Stimulated activated CD4-positive, alpha-beta T cell treated with anti-CD3 and anti-CD28 coated beads, Interleukin-1b, Interleukin-23, amount 100 ng/mL, for 24 hours (primary cell): ENCODE measurements at regions not wholly inside any gene's neighbourhood (a gene's known extent, or its start where the extent isn't known, plus 50 kb on each side); places are given as distances from the start of the nearest gene placed in this dataset.
A peak's percentile ranks its signal among the peaks of the same experiment; 100 is the strongest.
"Not testable (repeated sequence)": the region's sequence is repeated elsewhere in the genome, so short reads cannot be mapped to it uniquely, and the experiment has no call there.

Source experiments
- DNase-seq, 4 experiments: peaks; one replicate each; pipeline ENCODE4 v3.0.0-alpha.2; 2020; ENCODE audit warnings: low read depth in 4 of 4, low spot score in 1 of 4

GRCh38 chr7:155377071-155377837 lies 79.6 kb downstream of the INSIG1 start:
- DNase-seq, result no peak

DNA sequence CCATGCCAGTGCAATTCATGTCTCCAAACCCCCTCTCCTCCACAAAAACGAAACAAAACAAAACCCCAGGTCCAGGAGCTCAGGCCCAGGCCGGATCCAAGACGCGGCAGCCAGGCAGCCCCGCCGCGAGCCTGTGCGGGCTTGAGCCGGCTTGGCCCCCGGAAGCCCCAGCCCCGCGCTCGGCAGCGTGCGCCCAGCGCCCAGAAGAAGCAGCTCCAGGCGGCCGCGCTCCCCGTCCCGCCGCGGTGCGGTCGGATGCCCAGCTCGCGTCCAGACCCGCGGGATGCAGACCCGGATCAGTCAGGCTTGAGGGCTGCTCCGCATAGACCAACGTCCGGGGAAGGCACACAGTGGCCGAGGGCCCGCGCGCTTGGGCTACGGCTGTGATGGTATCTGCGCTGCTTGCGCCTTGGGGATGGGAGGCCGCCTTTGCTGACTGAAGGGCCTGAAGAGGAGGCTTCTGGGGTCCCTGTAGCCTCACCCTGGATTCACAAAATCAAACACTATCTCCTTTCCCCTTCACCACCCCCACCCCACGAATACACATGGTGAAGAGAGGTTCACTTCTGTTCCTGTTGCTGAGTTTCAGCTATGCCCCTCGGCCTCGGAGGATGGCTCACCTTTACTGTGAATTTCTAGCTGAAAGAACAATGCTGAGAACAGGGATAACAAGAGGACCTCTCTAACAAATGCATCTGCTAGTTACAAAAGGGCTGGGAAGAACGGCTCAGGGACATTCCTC lies 79.9 kb upstream of the EN2 start:
- no peak for DNase-seq

GRCh38 chr7:155378580-155378934 lies 79.4 kb upstream of the EN2 start:
- no peak for DNase-seq

DNA sequence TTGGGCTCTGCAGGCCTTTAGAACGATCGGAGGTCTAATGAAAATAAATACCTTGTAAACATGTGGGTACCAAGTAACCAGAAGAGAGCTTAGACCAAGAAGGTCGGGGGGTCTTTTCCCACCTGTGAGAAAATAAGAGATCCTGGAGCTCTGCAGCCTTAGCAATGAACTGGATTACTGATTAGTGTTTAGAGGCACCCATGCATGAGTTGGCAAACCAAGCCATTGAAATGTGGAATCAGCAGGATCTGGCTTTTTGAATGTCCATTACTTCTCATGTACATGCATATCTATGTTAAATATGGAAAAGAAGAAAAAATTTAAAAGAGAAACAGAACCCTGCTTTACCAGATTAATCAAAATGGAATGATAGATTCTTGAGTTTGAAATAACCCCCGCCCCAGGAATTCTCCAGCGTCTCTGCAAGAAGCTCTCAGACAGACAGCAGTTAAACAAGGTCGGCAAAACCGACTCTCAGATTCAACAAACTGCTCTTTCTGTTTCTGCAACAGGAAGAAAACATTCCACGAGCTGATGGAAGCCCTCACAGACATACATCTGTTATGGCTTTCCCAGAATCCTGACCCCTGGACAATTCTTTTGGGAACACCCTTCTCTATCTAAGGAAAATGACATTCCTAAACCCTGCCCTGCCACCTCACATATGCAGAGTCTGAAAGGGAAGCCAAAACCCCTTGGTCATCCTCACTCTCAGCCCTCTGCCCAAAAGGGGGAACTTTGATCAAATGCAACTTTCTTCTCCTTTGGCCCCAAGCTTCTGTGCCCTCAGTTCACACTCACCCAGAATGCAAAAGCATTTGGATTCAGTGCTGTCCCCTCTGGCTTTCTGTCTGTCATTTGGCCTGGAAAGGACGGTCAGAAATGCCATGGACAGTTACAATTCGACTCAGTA lies 78.7 kb upstream of the EN2 start:
- DNase-seq, result no peak

DNA sequence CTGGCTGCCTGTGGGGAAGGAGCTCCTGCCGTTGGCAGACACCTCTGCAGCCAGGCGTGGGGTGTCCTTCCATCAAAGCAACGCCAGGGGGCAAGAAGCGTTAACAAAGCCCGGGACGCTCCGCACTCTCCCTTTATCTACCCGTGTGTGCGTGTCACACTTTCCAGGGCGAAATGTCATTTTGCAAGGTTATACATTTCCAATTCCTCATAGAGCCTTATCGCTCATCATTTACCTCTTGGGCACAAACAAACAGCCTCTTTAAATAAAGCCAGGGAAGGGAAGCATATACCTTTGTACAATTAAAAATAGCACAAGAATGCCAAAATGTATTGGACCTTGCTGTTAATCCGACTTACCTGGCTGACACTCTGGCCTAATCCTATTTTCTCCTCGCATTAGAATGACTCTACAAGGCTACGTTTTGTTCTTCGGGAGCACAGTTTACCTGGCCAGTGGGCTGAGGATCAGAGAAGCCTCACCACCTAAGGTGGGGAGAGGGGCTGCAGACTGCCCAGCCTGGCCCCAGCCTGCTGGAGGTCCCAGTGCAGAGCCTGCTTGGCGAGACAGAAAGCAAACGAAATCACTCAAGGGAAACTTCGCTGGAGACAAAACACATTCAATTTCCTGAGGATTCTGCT lies 77.6 kb upstream of the EN2 start:
- DNase-seq, result peak; percentile 39 to 66 (median 50)

DNA sequence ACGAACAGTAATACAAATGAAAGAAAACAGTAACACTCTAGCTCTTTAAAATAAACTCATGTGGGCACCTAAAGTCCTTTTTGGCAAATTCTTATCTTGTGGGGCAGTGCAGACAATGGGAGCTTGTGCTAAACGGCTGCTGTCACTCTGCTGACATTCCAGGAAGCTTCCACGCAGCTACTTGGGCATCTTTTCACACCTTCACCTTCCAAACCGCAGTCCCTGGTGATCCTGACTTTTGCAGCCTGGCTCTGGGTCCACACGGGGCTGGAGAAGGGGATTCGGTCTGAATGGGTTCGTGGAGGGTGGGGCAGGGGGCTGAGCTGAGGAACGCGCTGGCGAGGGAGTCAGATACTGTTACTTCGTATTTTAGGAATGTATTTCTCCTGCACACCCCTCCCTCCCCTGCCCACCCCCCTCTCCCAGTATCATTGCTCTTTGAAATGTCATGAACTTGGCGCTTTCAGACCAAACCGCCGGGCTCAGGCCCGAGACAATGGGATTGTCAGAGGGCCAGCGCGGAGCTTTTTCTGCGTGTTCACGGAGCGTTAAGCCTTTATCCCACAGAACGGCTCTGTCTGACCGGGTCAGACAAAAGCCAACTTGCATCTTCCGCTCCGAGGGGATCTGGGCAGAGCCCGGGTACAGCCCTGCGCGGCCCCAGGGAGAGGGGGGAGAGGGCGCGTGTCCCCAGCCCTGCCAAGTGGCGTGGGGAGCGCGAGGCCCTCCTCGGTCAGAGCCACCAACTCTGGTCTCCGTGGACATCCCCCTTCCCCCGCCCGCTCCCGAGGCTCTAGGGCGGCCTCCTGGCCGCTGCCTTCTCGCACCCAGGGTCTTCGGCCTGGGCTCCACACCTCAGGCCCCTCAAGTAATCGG lies 76.7 kb upstream of the EN2 start:
- DNase-seq, result no peak

DNA sequence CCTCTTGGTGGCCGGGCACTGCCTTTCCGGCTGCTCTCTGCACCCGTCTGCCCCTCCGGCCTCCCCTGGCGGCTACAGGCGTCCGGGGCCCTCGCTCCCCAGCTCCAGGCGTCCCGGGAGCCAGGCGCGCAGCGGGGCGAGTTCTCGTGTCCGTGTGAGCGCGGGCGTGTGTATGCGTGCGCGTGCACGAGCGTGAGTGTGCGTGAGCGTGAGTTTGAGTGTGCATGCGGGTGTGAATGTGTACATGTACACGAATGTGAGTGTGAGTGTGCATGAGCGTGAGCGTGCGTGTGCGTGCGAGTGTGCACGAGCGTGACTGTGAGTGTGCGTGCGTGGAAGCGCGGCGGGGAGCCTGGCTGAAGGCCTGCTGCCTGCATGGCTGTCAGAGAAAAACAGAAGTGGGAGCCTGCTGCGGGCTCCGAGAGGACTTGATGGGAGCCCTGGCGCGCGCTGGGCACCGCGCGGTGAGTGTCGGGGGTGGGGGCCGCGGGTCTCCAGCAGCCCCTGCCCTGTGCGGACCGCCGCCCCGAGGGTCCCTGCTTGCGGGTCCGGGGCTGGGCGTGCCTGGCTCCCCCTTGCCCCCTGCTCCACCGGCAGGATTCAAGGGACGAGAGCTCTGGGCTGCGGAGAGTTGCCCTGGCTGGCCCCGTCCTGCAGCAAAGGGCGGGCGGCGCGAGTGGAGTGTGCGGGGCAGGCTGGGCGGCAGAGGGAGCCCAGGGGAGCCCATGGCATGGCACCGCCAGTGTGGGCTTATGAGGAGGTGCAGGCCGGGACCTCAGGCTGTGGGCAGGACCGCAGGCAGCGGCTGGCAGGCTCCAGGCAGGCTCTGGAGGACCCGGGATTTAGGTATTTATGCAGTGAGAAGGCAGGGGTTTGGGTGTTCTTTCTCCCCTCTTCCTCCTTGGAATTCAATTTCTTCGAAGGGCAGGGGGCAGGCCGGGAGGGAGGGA lies 75.8 kb upstream of the EN2 start:
- no peak for DNase-seq

GRCh38 chr7:155382802-155383171 lies 75.1 kb upstream of the EN2 start:
- DNase-seq, result no peak

DNA sequence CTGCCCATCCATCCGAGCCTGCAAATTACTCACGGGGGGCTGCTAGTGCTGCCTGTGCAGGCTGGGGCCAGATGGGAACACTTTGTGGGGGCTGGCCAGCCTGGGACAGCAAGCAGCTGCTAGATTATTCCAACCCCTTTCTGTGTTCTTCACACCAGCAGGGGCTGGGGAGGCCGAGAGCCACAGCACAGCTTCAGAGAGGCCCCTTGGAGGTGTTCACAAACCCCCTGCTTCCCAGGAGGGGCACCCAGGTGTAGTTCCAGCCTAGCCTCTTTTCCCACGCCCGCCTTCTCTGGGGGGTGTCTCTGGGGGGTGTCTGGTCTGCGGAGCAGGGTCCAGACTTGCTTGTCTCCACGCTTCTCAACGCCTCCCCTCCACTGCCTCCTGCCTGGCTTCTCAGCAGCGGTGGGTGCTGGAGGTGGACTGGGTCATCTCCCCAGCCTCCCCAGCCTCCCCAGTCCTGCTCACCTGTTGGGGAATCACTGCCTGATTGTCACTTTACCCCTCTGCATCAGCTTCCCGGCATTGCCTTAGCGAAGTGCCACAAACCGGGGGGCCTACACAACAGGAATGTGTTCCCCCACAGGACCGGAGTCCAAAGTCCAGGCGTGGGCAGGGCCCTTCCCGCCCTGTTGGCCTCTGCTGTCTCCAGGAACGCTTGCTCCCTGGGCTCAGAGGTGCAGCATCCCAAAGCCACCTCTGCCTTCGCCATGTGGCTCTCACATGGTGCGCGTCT lies 74.0 kb upstream of the EN2 start:
- DNase-seq, result no peak

DNA sequence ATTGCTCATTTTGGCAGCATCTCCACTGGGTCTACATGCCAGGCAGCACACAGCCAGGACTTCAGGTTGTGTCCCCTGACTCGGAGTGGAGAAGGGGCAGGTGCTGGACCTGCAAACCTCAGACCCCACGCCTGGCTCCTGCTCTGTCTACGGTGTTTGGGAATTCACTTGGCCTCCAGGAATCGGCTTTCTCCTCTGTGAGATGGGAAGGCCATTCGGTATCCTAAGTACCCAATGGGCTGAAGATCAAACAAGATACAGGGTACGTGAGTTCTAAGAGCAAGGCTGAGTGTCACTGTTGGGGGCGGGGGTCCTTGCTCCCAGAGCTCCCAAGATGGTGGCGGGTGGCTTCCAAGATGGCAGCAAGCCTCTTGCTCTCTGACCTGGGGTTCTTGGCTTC lies 73.2 kb upstream of the EN2 start:
- DNase-seq, result no peak

DNA sequence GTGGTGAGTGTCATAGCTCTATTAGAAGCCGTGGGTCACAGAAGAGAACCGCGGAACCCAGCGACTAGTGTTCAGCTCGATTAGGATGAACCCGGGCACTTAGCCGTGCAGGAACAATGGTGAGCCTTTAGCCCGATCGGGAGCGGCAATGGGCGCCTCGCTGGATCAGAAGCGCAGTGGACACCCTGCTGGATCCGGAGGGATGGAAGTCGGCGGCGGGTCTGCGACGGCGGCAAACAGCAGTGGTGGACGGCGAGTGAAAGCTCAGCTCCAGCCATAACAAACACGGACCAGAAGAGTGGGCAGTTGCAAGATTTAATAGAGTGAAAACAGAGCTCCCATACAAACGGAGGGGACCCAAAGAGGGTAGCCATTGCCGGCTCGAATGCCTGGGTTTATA lies 72.7 kb upstream of the EN2 start:
- not testable (repeated sequence) for DNase-seq

DNA sequence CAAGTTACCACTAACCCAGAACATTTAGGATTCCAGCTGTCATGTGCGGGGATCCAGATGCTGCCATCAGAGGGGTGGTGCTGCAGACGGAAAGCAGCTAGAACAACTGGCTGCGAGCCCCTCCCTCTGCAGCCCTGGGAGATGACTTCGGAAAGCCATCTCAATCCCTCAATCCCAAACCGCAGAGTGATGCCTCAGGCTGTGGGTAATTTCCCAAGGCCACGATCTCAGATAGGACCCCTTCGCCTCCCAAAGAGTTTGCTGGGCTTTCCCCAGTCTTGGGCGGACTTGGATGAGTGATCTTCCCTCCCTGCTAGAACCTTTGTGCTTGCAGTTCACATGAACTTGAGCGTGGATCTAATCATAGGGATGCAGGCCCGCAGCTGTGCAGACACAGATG lies 71.3 kb upstream of the EN2 start:
- DNase-seq, result no peak

DNA sequence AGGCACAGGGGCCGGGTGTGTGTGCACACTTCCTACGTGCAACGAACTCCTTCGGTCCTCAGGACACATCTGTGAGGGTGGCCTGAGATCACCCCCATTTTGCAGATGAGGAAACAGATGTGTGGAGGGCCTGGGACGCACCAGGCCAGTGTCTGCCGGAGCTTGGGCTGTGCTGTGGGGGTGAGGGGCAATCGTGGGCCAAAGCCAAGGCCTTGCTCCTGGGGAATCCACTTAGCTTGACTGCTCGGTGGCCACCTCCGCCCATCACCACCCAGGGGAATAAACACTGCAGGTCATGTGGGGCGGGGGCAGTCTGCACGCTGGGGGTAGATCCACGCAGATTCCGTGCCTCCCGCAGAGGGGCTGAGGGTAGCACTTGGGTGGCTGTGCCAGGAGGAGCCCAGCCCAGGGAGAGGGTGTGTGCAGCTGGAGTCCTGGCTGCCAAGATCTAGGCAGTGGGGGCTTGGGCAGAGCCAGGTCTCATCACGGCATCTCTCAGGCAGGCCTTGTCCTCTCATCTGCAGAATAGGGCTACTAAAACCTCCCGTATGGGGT lies 70.8 kb upstream of the EN2 start:
- DNase-seq, result no peak

GRCh38 chr7:155388561-155388960 lies 69.4 kb upstream of the EN2 start:
- DNase-seq, result no peak

DNA sequence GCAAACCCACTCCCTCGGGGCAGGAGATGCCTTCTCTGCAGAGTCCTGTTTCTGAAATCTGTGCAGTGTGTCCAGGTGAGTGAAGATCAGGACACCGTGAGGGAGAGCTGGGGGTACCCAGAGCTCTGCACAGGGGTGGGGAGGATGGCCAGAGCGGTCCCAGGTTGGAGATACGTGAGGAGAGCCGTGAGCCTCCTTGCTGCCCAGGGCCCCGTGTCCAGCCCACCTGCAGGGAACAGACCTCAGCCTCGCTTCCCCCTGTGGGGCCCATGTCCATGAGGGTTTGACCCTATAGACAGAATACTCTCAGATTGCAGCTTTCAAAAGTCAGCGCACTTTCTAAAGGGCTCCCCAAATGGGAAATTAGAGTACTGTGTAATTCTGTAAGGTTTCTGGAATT lies 66.5 kb upstream of the EN2 start:
- DNase-seq, result no peak

DNA sequence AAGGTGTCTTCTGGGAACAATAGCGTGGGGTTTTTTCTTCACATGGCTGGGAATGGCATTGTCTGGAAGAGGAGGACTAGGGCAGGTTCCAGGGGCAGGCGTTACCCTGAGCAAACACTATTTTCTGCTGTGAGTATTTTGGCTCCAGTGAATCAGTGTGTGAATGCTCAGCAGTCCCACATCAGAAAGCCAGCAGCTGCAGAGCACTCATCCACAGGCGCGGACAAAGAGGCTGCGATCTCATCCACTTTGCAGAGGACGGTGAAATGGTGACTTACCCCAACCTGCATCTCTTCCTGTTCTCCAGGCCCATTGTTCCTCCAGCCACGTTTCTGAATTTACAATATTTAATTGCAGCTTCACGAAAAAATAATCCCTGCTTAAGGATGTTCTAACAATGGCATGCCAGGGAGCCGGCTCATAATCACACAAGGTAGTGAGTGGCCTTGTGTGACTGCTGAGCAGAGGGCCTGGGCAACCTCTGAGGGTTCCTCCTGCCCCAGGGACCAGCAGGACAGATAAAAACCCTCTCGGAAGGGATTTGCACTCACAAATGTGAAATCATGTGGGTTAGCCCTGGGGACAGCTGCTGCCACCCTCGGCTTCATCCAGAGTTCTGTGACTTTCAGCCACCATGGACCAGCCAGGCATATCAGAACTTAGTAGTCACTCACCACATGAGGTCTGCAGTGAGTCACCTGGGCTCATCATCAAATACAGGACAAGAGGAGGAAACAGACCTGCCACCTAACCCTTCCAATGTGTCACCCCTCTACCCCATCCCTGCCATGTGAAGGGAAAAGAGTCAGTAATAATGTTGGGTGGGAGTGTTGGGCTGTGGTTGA lies 65.0 kb upstream of the EN2 start:
- DNase-seq, result no peak

DNA sequence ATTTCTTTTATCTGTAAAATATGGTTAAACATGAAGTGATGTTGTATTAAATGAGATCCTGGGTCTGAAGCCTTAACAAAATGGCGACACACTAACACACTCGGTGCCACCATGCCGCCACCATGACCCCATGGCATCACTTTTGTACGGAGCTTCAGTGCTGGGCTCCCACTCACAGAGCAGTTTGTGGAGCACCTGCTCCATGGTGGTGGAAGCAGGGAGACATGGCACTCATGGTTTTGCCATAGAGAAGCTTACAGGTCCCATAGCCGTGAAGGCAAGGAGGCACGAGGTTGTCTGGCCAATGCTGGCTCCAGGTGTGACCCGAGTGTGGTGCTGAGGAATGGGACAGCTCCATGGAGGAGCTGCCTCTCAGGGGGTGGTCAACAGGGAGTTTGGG lies 63.5 kb upstream of the EN2 start:
- DNase-seq, result no peak
